NCI-H1417 treated with DMSO at 0.1 percent for 48 hours (cell line): ENCODE measurements at regions not wholly inside any gene's neighbourhood (a gene's known extent, or its start where the extent isn't known, plus 50 kb on each side); places are given as distances from the start of the nearest gene placed in this dataset.

Source experiments
- DNase-seq: peaks from one replicate; lab custom pipeline; 2025; lab: John Stamatoyannopoulos, UW

GRCh38 chr1:177573901-177574300 is 396.0 kb downstream of the SEC16B start:
- no peak for DNase-seq

- no peak for DNase-seq
Measured at GRCh38 chr1:177571485-177572076, 398.3 kb downstream of the SEC16B start.

GRCh38 chr1:177571076-177571475 is 398.8 kb downstream of the SEC16B start:
- DNase-seq: no peak

GRCh38 chr1:177569476-177569875 is 398.7 kb downstream of the BRINP2 start:
- no peak for DNase-seq

DNA sequence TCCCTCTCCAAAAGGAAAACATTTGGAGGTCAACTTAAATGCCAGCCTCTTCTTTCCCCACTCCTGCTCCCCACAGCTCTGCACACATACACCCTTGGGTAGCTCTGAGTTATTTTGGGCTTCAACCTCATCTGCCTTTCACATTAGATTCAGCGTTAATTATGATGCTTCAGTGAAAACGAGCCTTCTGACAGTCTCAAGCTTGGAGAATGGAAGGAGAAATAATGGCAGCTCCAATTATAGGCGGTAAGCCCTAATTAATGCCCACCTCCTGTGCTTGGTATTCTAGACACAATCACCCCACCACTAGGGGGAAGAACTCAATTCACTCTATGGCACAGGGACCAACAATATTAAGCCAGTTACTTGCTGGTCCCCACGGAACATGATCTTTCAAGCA is 397.9 kb downstream of the BRINP2 start:
- no peak for DNase-seq

DNA sequence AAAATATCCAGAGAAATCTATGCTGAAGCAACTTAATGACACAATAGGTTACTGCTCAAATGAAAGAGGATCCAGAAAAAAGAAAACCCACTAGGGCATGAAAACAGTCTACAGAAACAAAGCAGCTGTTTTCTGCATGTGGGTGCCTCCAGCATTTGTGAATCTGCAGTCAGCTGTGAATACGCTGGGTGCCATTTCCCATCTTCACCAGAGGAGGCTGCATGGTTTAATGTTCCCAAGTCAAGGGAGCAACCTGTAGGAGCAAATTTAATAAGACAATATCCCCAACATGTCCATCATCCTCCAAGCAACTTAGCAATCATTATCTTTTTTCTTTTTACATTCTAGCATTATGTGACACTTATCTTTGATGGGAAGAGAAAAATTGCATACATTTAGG is 396.6 kb downstream of the BRINP2 start:
- DNase-seq: no peak

DNA sequence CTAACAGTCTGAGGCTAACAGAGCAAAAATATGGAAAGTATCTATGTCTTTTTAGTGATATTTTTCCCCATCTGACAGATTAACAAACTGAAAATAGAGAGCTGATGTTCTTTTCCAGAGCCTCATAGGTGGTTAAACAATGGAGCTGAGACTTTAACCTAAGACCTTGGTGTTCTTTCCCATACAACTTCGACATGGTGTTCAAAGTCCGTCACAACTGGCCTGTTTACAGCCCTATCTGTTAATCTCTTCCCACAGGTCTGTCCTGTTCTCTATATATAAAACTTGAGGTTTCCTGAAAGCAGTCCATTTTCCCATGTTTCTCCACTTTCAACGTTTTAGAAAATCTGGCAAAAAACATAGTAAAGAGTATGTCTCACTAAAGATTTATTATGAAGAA is 395.7 kb downstream of the BRINP2 start:
- DNase-seq: no peak

DNA sequence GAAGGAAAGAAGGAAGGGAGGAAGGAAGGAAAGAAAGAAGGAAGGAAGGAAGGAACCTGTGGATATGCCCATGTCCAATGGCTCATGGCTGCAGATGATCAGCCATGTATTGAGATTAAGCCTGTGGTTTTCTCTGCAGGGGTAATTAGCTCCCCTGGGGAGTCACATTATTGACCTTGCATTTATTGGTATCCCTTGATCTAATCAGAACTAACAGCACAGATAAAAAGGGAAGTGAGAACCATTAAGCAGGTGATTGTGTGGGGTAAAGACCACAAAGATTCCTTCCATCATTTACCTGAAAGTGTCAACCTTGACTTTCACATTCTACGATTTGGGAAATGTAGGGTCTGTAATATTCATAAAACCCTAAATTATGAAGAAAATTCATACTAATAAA is 390.7 kb downstream of the BRINP2 start:
- no peak for DNase-seq

GRCh38 chr1:177558372-177558771 is 387.6 kb downstream of the BRINP2 start:
- no peak for DNase-seq

GRCh38 chr1:177556163-177556562 is 385.4 kb downstream of the BRINP2 start:
- no peak for DNase-seq

GRCh38 chr1:177547200-177547599 is 376.4 kb downstream of the BRINP2 start:
- DNase-seq: no peak

- no peak for DNase-seq
Measured at GRCh38 chr1:177546346-177546745, 375.6 kb downstream of the BRINP2 start.

GRCh38 chr1:177526201-177526600 is 355.4 kb downstream of the BRINP2 start:
- DNase-seq: no peak

GRCh38 chr1:177525176-177525575 is 354.4 kb downstream of the BRINP2 start:
- DNase-seq: no peak

DNA sequence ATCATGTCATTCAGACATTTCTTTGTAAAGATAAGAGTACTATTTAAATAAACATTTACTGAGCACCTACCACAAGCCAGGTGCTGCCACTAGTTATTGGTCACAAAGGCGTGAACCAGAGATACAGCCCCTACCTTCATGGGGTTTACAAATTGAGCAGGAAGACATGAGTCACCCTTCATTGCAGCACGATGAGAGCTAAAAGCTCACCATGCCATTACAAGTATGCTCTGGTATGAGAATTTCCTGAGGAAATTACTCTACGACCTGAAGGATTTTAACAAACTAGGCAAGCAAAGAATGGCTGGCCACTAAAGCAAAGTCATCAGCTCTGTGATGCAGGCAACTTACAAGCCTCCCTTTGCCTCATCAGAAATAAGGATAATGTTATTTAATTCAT is 346.8 kb downstream of the BRINP2 start:
- no peak for DNase-seq

DNA sequence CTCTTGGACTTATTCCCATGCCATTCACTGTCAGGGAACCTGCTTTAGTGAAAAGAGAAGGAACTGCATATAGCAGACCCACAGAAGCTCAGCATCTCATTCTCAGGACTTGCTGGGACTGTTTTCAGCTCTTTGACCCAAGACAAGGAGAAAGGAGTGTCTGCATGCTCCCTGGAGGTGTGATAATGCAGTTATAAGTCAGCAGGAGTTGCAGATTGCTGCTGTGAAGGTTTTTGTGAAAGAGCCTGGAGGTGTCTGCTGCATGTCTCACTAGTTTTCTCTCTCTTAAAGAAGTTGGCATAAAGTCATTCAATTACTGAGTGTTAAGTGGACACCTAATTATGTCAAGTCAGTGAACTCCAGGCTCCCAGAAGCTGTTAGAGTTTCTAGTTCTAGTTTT is 343.4 kb downstream of the BRINP2 start:
- no peak for DNase-seq

DNA sequence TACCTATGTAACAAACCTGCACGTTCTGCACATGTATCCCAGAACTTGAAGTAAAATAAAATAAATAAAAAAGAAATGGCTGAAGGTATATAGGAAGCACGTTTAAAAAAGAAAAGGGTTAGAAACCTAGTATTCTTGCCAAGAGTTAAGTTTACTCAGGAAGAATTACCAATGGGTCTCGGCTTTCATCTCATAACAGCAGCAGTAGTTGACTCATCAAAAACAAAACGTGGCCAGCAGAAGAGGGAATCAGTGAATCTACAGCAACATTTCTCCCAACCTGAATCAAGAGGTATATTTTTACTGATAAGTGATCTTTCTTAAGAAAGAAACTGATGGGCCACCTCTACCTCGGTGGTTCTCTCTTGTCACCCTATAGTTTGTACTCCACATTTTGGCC is 340.3 kb downstream of the BRINP2 start:
- DNase-seq: no peak

GRCh38 chr1:177505905-177506590 is 335.3 kb downstream of the BRINP2 start:
- DNase-seq: no peak

DNA sequence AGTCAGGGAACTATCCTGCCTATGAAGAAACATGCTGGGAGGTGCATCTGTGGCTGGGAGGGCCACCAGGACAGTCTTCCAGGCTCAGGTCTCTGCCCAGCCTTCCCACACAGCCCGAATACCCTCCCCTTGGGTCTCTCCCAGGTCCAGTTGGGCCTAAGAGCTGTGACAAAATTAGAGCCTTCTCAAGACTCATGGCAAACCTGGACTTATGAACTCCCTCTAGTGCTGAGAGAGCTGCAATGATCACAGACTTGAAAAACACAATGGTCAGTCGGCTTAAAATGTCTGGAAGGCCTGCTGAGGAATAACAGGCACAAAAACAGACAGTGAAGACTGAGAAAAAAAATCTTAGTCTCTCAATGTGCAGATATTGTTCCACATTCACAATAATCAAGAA is 325.1 kb downstream of the BRINP2 start:
- no peak for DNase-seq

DNA sequence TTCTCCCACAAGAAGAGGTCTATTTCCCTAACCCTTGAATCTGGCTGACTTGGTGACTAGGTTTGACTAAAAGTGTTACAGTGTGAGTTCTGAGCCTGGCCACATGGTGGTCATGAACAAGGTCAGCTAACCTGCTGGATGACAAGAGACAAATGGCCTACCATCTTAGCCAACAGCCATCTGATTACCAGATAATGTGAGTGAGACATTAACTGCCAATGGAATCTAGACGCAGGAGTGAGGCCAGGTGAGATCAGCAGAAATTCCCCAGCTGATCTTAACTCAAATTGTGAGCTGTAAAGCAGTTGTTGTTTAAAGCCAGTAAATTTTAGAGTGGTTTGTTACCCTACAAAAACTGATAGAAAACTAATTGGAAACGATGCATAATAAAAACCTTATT is 320.0 kb downstream of the BRINP2 start:
- DNase-seq: no peak

DNA sequence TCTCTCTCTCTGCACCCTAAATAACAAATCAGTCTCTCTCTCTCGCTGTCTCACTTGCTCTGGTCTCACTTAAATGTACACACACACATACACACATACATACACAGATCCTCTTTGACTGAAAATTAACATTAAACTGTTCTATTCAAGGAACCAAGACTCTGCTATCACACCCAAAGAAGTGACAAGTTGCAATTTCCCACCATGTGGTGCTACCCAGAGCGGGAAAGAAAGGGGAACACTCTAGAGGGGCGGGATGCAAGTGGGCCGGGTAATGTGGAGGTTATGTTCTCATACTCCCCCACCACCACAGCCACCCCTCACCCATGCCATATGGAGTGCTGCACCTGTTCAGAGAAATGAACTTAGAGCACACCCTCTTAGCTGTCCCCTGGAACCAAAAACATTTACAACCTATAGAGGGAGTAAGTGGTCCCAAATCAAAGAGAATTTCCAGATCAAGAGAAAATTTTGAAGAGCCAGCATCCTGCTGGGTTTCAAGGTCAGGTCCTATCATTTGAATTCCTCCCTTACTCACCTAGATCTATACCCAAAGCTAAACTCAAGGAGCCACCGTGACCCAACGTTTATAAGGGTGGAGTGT is 319.4 kb downstream of the BRINP2 start:
- DNase-seq: no peak

DNA sequence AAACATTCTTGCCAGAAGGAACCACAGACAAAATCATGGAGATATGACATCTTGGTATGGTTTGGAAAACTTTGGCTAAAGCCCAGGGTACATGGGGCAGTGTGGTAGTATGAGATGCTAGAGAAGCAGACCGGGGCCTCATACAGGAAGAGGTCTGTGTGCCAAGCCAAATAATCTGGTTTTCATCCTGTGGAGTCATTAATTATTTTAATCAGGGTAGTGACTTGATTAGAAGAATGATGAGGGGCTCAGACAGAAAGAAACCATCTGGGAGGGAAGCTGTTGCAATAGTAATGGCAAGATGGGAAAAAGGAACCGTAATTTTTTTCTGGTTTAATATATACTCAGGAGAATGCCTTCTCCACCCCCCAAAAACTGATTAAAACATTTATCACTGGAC is 318.0 kb downstream of the BRINP2 start:
- DNase-seq: no peak

- no peak for DNase-seq
Measured at GRCh38 chr1:177487481-177487880, 316.7 kb downstream of the BRINP2 start.
